Stomach (tissue), 8 donors: ENCODE measurements at regions not wholly inside any gene's neighbourhood (a gene's known extent, or its start where the extent isn't known, plus 50 kb on each side); places are given as distances from the start of the nearest gene placed in this dataset.
A peak's percentile ranks its signal among the peaks of the same experiment; 100 is the strongest.

ENCODE experiments used
- DNase-seq, 2 donors: peaks; one replicate each; pipeline versions ENCODE4 v3.0.0 to v3.0.0-alpha.2; 2013 to 2019
- H3K27ac ChIP-seq, 5 donors: fragments of 200-600 bp in 4 of 5; sonication (generic) in 4 of 5; one replicate each; pipeline ENCODE4 v1.5.1; 2013 to 2019; ENCODE audit warnings: mild to moderate bottlenecking in 1 of 5, moderate library complexity in 1 of 5
- H3K27me3 ChIP-seq, 3 donors: fragments of 200-600 bp; sonication (generic); one replicate each; pipeline ENCODE4 v1.5.1; 2017 to 2019; ENCODE audit warnings: mixed run types in 1 of 3
- H3K36me3 ChIP-seq, 4 donors: fragments of 200-600 bp; sonication (generic); 1 replicate in 3 of 4; 2 replicates in 1 of 4; pipeline ENCODE4 v1.5.1; 2016 to 2019
- H3K4me1 ChIP-seq, 4 donors: fragments of 200-600 bp; sonication (generic); one replicate each; pipeline ENCODE4 v1.5.1; 2016 to 2019
- H3K4me3 ChIP-seq, 4 donors: fragments of 200-600 bp; sonication (generic) in 3 of 4; one replicate each; pipeline ENCODE4 v1.5.1; 2016 to 2019; ENCODE audit warnings: mild to moderate bottlenecking in 1 of 4
- H3K9me3 ChIP-seq, 4 donors: fragments of 200-600 bp; sonication (generic); one replicate each; pipeline ENCODE4 v1.5.1; 2016 to 2019
- CTCF ChIP-seq, 7 experiments: fragments of 450-650 bp in 4 of 7; fragments of 200-600 bp in 3 of 7; sonication (generic) in 3 of 7; IDR thresholded peaks; one replicate each; pipeline ENCODE4 v1.5.1; 2016 to 2019; ENCODE audit warnings: antibody characterized with exemption in 7 of 7, control low read depth in 2 of 7, mild to moderate bottlenecking in 1 of 7
- EP300 ChIP-seq: sonication (generic); formaldehyde crosslinking; IDR thresholded peaks from one replicate; pipeline ENCODE4 v1.6.1; 2017; ENCODE audit warnings: antibody characterized with exemption
- POLR2A ChIP-seq, 4 donors: fragments of 450-650 bp; IDR thresholded peaks; one replicate each; pipeline ENCODE4 v1.6.1; 2016; ENCODE audit warnings: antibody characterized with exemption in 4 of 4, control low read depth in 2 of 4, mild to moderate bottlenecking in 1 of 4, moderate library complexity in 1 of 4
- POLR2AphosphoS5 ChIP-seq, 3 donors: sonication (generic); formaldehyde crosslinking; IDR thresholded peaks; one replicate each; pipeline ENCODE4 v1.6.1; 2016; ENCODE audit warnings: antibody characterized with exemption in 3 of 3
- WGBS, 5 donors: extraction: QIAGEN DNeasy Blood & Tissue Kit in 3 of 5; methylation state at CpG; one replicate each; pipeline versions ENCODE4 v1.1.5 to v1.1.7; 2013 to 2018; 5-methylcytosine and 5-hydroxymethylcytosine counted together
- intact Hi-C: fragments of 100-400 bp; cut with DNase I; formaldehyde crosslinking; loops from one replicate; pipeline ENCODE4 v1.15.1; 2023; ENCODE audit warnings: low total_unique reads
- donor health status: healthy with polysubstance abuse.
- donor health status: Bipolar disorder and iron deficiency.
- donor health status: healthy.

GRCh38 chr6:33861722-33862121 lies 57.9 kb upstream of the MLN start:
- no peak for TF ChIP-seq EP300
- no peak for TF ChIP-seq POLR2AphosphoS5 (IDR thresholded peaks at IDR 0.05)
- TF ChIP-seq CTCF (IDR thresholded peaks at IDR 0.05) = no peak
- no peak for TF ChIP-seq POLR2A (IDR thresholded peaks at IDR 0.05)
- Histone ChIP-seq H3K4me1 (peaks cover 0 to 13% (median 9%) of the 10 kb centered on the region in 4 donors), H3K27ac (no peak overlapping the region), H3K9me3 (no peaks in the 10 kb centered on the region), H3K36me3 (no peaks in the 10 kb centered on the region), H3K27me3 (peaks cover 0 to 62% (median 0%) of the 10 kb centered on the region in 3 donors), H3K4me3 (no peak overlapping the region)
- intact Hi-C loops = no loop called here
- DNase-seq = no peak
- whole genome bisulfite sequencing, 5 donors = 66 to 81% (median 73%) methylated on average over 2 of the region's 2 CpGs

- peaks cover 0 to 64% (median 3%) of the 10 kb centered on the region in 3 donors for H3K27me3 ChIP-seq
- H3K27ac ChIP-seq = no peak overlapping the region
- intact Hi-C loops = no loop called here
- WGBS, 5 donors = 18 to 38% (median 22%) methylated on average over 7 of the region's 7 CpGs
- peak in 1 of 2 donors; percentile 49 for DNase-seq
- TF ChIP-seq POLR2A (IDR thresholded peaks at IDR 0.05) (no peak), EP300 (no peak), CTCF (IDR thresholded peaks at IDR 0.05) (no peak), POLR2AphosphoS5 (IDR thresholded peaks at IDR 0.05) (no peak)
- no peaks in the 10 kb centered on the region for H3K9me3 ChIP-seq
- H3K36me3 ChIP-seq = no peaks in the 10 kb centered on the region
- H3K4me3 ChIP-seq = no peak overlapping the region
- peaks cover 0 to 20% (median 9%) of the 10 kb centered on the region in 4 donors for H3K4me1 ChIP-seq
Measured at GRCh38 chr6:33860706-33861474, 57.1 kb upstream of the MLN start.

- DNase-seq = no peak
- 80 to 100% (median 88%) methylated on average over 1 to 6 of the region's 6 CpGs for WGBS, 5 donors
- no peaks in the 10 kb centered on the region for H3K36me3 ChIP-seq
- H3K4me3 ChIP-seq = no peak overlapping the region
- peaks cover 0 to 20% (median 9%) of the 10 kb centered on the region in 4 donors for H3K4me1 ChIP-seq
- TF ChIP-seq EP300 = no peak
- no peak for TF ChIP-seq POLR2A (IDR thresholded peaks at IDR 0.05)
- TF ChIP-seq POLR2AphosphoS5 (IDR thresholded peaks at IDR 0.05) = no peak
- TF ChIP-seq CTCF (IDR thresholded peaks at IDR 0.05) = no peak
- H3K27ac ChIP-seq = no peak overlapping the region
- no peaks in the 10 kb centered on the region for H3K9me3 ChIP-seq
- intact Hi-C loops = no loop called here
- peaks cover 0 to 73% (median 8%) of the 10 kb centered on the region in 3 donors for H3K27me3 ChIP-seq
Measured at GRCh38 chr6:33860006-33860405, 56.2 kb upstream of the MLN start.

- no peaks in the 10 kb centered on the region for H3K36me3 ChIP-seq
- H3K27me3 ChIP-seq = peaks cover 0 to 84% (median 10%) of the 10 kb centered on the region in 3 donors
- peaks cover 0 to 20% (median 9%) of the 10 kb centered on the region in 4 donors for H3K4me1 ChIP-seq
- H3K9me3 ChIP-seq = no peaks in the 10 kb centered on the region
- no peak overlapping the region for H3K27ac ChIP-seq
- intact Hi-C loops = no loop called here
- TF ChIP-seq POLR2A (IDR thresholded peaks at IDR 0.05) = no peak
- no peak for TF ChIP-seq EP300
- TF ChIP-seq CTCF (IDR thresholded peaks at IDR 0.05) = no peak
- TF ChIP-seq POLR2AphosphoS5 (IDR thresholded peaks at IDR 0.05) = no peak
- DNase-seq = no peak
- 72 to 75% (median 74%) methylated on average over 12 to 16 of the region's 16 CpGs for WGBS, 5 donors
- H3K4me3 ChIP-seq = no peak overlapping the region
Measured at GRCh38 chr6:33858804-33859505, 55.2 kb upstream of the MLN start.
